ENCODE measurements at regions not wholly inside any gene's neighbourhood (a gene's known extent, or its start where the extent isn't known, plus 50 kb on each side); places are given as distances from the start of the nearest gene placed in this dataset.

DNA sequence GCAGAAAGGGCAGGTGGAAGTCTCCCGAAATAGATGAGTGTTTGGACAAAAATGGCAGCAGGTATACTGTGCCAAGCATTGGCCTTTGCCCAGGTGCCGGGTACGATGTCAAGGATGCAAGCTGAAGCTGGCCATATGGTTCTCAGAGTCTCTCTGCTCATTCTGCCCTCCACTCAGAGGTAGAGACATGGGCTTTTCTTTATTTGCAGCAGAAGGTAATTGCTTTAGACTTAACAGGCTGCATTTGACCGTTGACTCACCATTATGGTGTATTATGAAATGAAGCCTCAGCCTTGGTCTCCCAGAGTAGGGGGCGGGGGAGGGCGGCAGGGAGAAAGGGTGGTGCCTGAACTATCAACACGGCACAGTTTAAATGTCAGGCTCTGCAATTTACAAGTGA lies 969.1 kb upstream of the EEF2KMT start:
- TF ChIP-seq, protein P1, sequence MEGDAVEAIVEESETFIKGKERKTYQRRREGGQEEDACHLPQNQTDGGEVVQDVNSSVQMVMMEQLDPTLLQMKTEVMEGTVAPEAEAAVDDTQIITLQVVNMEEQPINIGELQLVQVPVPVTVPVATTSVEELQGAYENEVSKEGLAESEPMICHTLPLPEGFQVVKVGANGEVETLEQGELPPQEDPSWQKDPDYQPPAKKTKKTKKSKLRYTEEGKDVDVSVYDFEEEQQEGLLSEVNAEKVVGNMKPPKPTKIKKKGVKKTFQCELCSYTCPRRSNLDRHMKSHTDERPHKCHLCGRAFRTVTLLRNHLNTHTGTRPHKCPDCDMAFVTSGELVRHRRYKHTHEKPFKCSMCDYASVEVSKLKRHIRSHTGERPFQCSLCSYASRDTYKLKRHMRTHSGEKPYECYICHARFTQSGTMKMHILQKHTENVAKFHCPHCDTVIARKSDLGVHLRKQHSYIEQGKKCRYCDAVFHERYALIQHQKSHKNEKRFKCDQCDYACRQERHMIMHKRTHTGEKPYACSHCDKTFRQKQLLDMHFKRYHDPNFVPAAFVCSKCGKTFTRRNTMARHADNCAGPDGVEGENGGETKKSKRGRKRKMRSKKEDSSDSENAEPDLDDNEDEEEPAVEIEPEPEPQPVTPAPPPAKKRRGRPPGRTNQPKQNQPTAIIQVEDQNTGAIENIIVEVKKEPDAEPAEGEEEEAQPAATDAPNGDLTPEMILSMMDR (IDR thresholded peaks at IDR 0.05), result no peak
- TF ChIP-seq POLR2A (IDR thresholded peaks at IDR 0.05), result no peak
